GM20431 (cell line): ENCODE measurements at regions not wholly inside any gene's neighbourhood (a gene's known extent, or its start where the extent isn't known, plus 50 kb on each side); places are given as distances from the start of the nearest gene placed in this dataset.

Experiments
- in situ Hi-C: fragments of 300-500 bp; cut with MseI, MboI; formaldehyde crosslinking; loops from one replicate; pipeline ENCODE4 v1.15.0; 2020; ENCODE audit warnings: low sequenced_read_pairs; ENCODE audit not compliant: unreplicated experiment

GRCh38 chr16:56094231-56094630 lies 97.1 kb upstream of the GNAO1 start:
- in situ Hi-C loops: no loop called here

GRCh38 chr16:56093055-56093454 lies 98.2 kb upstream of the GNAO1 start:
- in situ Hi-C loops: no loop called here

- in situ Hi-C loops: no loop called here
These were observed 101.2 kb upstream of the GNAO1 start for GRCh38 chr16:56090076-56090475.

GRCh38 chr16:56087626-56088025 lies 103.7 kb upstream of the GNAO1 start:
- in situ Hi-C loops: no loop called here

- in situ Hi-C loops: no loop called here
These were observed 109.9 kb upstream of the GNAO1 start for GRCh38 chr16:56081371-56081770.

- in situ Hi-C loops: no loop called here
These were observed 115.4 kb upstream of the GNAO1 start for GRCh38 chr16:56075732-56076388.

- in situ Hi-C loops: no loop called here
These were observed 117.8 kb upstream of the GNAO1 start for GRCh38 chr16:56073508-56073907.

GRCh38 chr16:56072096-56072495 lies 119.2 kb upstream of the GNAO1 start:
- in situ Hi-C loops: no loop called here

- in situ Hi-C loops: no loop called here
These were observed 122.5 kb upstream of the GNAO1 start for GRCh38 chr16:56068816-56069215.

- in situ Hi-C loops: no loop called here
These were observed 123.0 kb upstream of the GNAO1 start for GRCh38 chr16:56068314-56068713.

- in situ Hi-C loops: no loop called here
These were observed 123.9 kb upstream of the GNAO1 start for GRCh38 chr16:56067406-56067805.

- in situ Hi-C loops: no loop called here
These were observed 124.7 kb upstream of the GNAO1 start for GRCh38 chr16:56066617-56067016.

GRCh38 chr16:56063111-56063510 lies 128.2 kb upstream of the GNAO1 start:
- in situ Hi-C loops: no loop called here

GRCh38 chr16:56057151-56057550 lies 134.1 kb upstream of the GNAO1 start:
- in situ Hi-C loops: no loop called here

- in situ Hi-C loops: no loop called here
These were observed 140.4 kb upstream of the GNAO1 start for GRCh38 chr16:56050916-56051315.

- in situ Hi-C loops: no loop called here
These were observed 142.7 kb upstream of the GNAO1 start for GRCh38 chr16:56048425-56049105.

GRCh38 chr16:56047307-56048234 lies 143.7 kb upstream of the GNAO1 start:
- in situ Hi-C loops: no loop called here

- in situ Hi-C loops: no loop called here
These were observed 148.9 kb upstream of the GNAO1 start for GRCh38 chr16:56042416-56042815.

- in situ Hi-C loops: no loop called here
These were observed 149.6 kb upstream of the GNAO1 start for GRCh38 chr16:56041556-56042140.

GRCh38 chr16:56038564-56039098 lies 152.7 kb upstream of the GNAO1 start:
- in situ Hi-C loops: no loop called here
